Cardiac septum (tissue), 1 donor: ENCODE measurements at regions not wholly inside any gene's neighbourhood (a gene's known extent, or its start where the extent isn't known, plus 50 kb on each side); places are given as distances from the start of the nearest gene placed in this dataset.
"Not testable (repeated sequence)": the region's sequence is repeated elsewhere in the genome, so short reads cannot be mapped to it uniquely, and the experiment has no call there.

Source experiments
- DNase-seq: peaks from one replicate; pipeline ENCODE4 v3.0.0-alpha.2; 2020; ENCODE audit warnings: low spot score
- intact Hi-C: fragments of 100-400 bp; cut with DNase I; formaldehyde crosslinking; loops from one replicate; pipeline ENCODE4 v1.14.0; 2022
- donor health status: DM: no; HTN: no; CAD: no.

GRCh38 chr4:82255657-82256056, 118.1 kb downstream of the HNRNPD start:
- intact Hi-C loops: no loop called here
- DNase-seq: no peak

- DNase-seq: no peak
These were observed 124.7 kb downstream of the HNRNPD start for GRCh38 chr4:82248903-82249632.

GRCh38 chr4:82247629-82248028, 126.2 kb downstream of the HNRNPD start:
- intact Hi-C loops: no loop called here
- DNase-seq: no peak

More at GRCh38 chr4:82248903-82249632, 124.7 kb downstream of the HNRNPD start:
- intact Hi-C loops: no loop called here

- no peak for DNase-seq
- intact Hi-C loops: no loop called here
These were observed 126.6 kb downstream of the HNRNPD start for GRCh38 chr4:82247171-82247570.

GRCh38 chr4:82241534-82241933, 132.3 kb downstream of the HNRNPD start:
- intact Hi-C loops: no loop called here
- no peak for DNase-seq

GRCh38 chr4:82240410-82240809, 133.4 kb downstream of the HNRNPD start:
- DNase-seq: no peak
- intact Hi-C loops: no loop called here

- intact Hi-C loops, DNase-seq: not testable (repeated sequence)
These were observed 136.6 kb downstream of the HNRNPD start for GRCh38 chr4:82237142-82237541.

- intact Hi-C loops: no loop called here
- DNase-seq: no peak
These were observed 138.4 kb downstream of the HNRNPD start for GRCh38 chr4:82235346-82235745.

GRCh38 chr4:82232891-82233290, 140.9 kb downstream of the HNRNPD start:
- intact Hi-C loops: no loop called here
- DNase-seq: no peak

GRCh38 chr4:82231806-82232205, 142.0 kb downstream of the HNRNPD start:
- no peak for DNase-seq
- intact Hi-C loops: no loop called here

GRCh38 chr4:82230306-82230705, 143.5 kb downstream of the HNRNPD start:
- intact Hi-C loops: no loop called here
- DNase-seq: no peak

- DNase-seq: no peak
- intact Hi-C loops: no loop called here
These were observed 148.8 kb downstream of the HNRNPD start for GRCh38 chr4:82225030-82225429.

GRCh38 chr4:82223715-82224114, 150.1 kb downstream of the HNRNPD start:
- intact Hi-C loops: no loop called here
- DNase-seq: peak; percentile 79

GRCh38 chr4:82219346-82219745, 154.4 kb downstream of the HNRNPD start:
- intact Hi-C loops: no loop called here
- no peak for DNase-seq

GRCh38 chr4:82217986-82218715, 155.6 kb downstream of the HNRNPD start:
- no peak for DNase-seq
- intact Hi-C loops: no loop called here

GRCh38 chr4:82216219-82216618, 157.6 kb downstream of the HNRNPD start:
- intact Hi-C loops: no loop called here
- DNase-seq: no peak

- intact Hi-C loops: no loop called here
These were observed 158.0 kb downstream of the HNRNPD start for GRCh38 chr4:82215800-82216199.

GRCh38 chr4:82215039-82215438, 158.8 kb downstream of the HNRNPD start:
- DNase-seq: no peak
- intact Hi-C loops: no loop called here

More at GRCh38 chr4:82215800-82216199, 158.0 kb downstream of the HNRNPD start:
- no peak for DNase-seq

GRCh38 chr4:82213485-82214417, 160.0 kb downstream of the HNRNPD start:
- intact Hi-C loops: no loop called here
- no peak for DNase-seq
